Suprapubic skin (tissue), 3 donors: ENCODE measurements at regions not wholly inside any gene's neighbourhood (a gene's known extent, or its start where the extent isn't known, plus 50 kb on each side); places are given as distances from the start of the nearest gene placed in this dataset.

Source experiments
- CTCF ChIP-seq, 2 donors: fragments of 200-600 bp in 1 of 2; fragments of 450-650 bp in 1 of 2; sonication (generic) in 1 of 2; IDR thresholded peaks; one replicate each; pipeline ENCODE4 v1.5.1; 2016 to 2019; ENCODE audit warnings: antibody characterized with exemption in 2 of 2, mild to moderate bottlenecking in 1 of 2, moderate library complexity in 1 of 2
- POLR2A ChIP-seq, 2 donors: fragments of 450-650 bp; IDR thresholded peaks; one replicate each; pipeline ENCODE4 v1.6.1; 2017; ENCODE audit warnings: antibody characterized with exemption in 2 of 2, mild to moderate bottlenecking in 2 of 2, moderate library complexity in 2 of 2

- TF ChIP-seq POLR2A (IDR thresholded peaks at IDR 0.05) (no peak), CTCF (IDR thresholded peaks at IDR 0.05) (no peak)
Measured at GRCh38 chr3:20321391-20322047, 135.5 kb upstream of the SGO1 start.
